ENCODE measurements at regions not wholly inside any gene's neighbourhood (a gene's known extent, or its start where the extent isn't known, plus 50 kb on each side); places are given as distances from the start of the nearest gene placed in this dataset.

GRCh38 chr2:8297376-8298231, 384.3 kb upstream of the ID2 start:
- DNase-seq: no peak

GRCh38 chr2:8298783-8299182, 383.1 kb upstream of the ID2 start:
- no peaks in the 10 kb centered on the region for H3K36me3 Mint-ChIP-seq (ENCODE audit: insufficient read depth, unreplicated experiment)
- H3K9me3 ChIP-seq: no peaks in the 10 kb centered on the region
- no TSS peak for BruUV-seq (replicated peaks)
- H3K4me1 Mint-ChIP-seq (ENCODE audit: low read depth, unreplicated experiment): no peaks in the 10 kb centered on the region
- no peaks in the 10 kb centered on the region for H3K36me3 ChIP-seq (ENCODE audit: control insufficient read depth, insufficient read depth, low read length)
- H3K27ac Mint-ChIP-seq (ENCODE audit: unreplicated experiment): no peak overlapping the region
- H3K4me3 Mint-ChIP-seq (ENCODE audit: unreplicated experiment): no peak overlapping the region
- no peaks in the 10 kb centered on the region for H3K27me3 ChIP-seq (replicated peaks; ENCODE audit: control insufficient read depth, insufficient read depth, low read length)
- H3K4me3 ChIP-seq (ENCODE audit: low read depth, low read length): no peak overlapping the region
- TF ChIP-seq CTCF (IDR thresholded peaks at IDR 0.05; ENCODE audit: insufficient read depth in 1 of 2, low read depth in 1 of 2, low read length in 1 of 2, severe bottlenecking in 1 of 2, unreplicated experiment in 1 of 2): no peak
- ChIA-PET POLR2A (no interaction called here), CTCF (no interaction called here)
- H3K27me3 Mint-ChIP-seq (ENCODE audit: insufficient read depth, unreplicated experiment): peaks cover 3% of the 10 kb centered on the region
- H3K9me3 Mint-ChIP-seq (ENCODE audit: unreplicated experiment): no peaks in the 10 kb centered on the region
- no peaks in the 10 kb centered on the region for H3K4me1 ChIP-seq
- intact Hi-C loops (cut with micrococcal nuclease; ENCODE audit: unreplicated experiment): no loop called here
- DNase-seq: no peak

More at GRCh38 chr2:8297376-8298231, 384.3 kb upstream of the ID2 start:
- no TSS peak for BruUV-seq (replicated peaks)
- no peaks in the 10 kb centered on the region for H3K36me3 Mint-ChIP-seq (ENCODE audit: insufficient read depth, unreplicated experiment)
- no peak overlapping the region for H3K27ac Mint-ChIP-seq (ENCODE audit: unreplicated experiment)
- intact Hi-C loops (cut with micrococcal nuclease; ENCODE audit: unreplicated experiment): no loop called here
- H3K9me3 Mint-ChIP-seq (ENCODE audit: unreplicated experiment): peaks cover 8% of the 10 kb centered on the region
- no peak for TF ChIP-seq CTCF (IDR thresholded peaks at IDR 0.05; ENCODE audit: insufficient read depth in 1 of 2, low read depth in 1 of 2, low read length in 1 of 2, severe bottlenecking in 1 of 2, unreplicated experiment in 1 of 2)
- Histone ChIP-seq H3K27me3 (replicated peaks; ENCODE audit: control insufficient read depth, insufficient read depth, low read length) (no peaks in the 10 kb centered on the region), H3K36me3 (ENCODE audit: control insufficient read depth, insufficient read depth, low read length) (no peaks in the 10 kb centered on the region), H3K4me1 (no peaks in the 10 kb centered on the region), H3K4me3 (ENCODE audit: low read depth, low read length) (no peak overlapping the region), H3K9me3 (no peaks in the 10 kb centered on the region)
- ChIA-PET CTCF (no interaction called here), POLR2A (no interaction called here)
- H3K27me3 Mint-ChIP-seq (ENCODE audit: insufficient read depth, unreplicated experiment): peaks cover 9% of the 10 kb centered on the region
- no peak overlapping the region for H3K4me3 Mint-ChIP-seq (ENCODE audit: unreplicated experiment)
- H3K4me1 Mint-ChIP-seq (ENCODE audit: low read depth, unreplicated experiment): no peaks in the 10 kb centered on the region

GRCh38 chr2:8300216-8300615, 381.6 kb upstream of the ID2 start:
- CTCF ChIA-PET: no interaction called here

More at GRCh38 chr2:8300216-8300615, 381.6 kb upstream of the ID2 start:
- H3K36me3 Mint-ChIP-seq (ENCODE audit: insufficient read depth, unreplicated experiment): no peaks in the 10 kb centered on the region
- Histone ChIP-seq H3K4me3 (ENCODE audit: low read depth, low read length) (no peak overlapping the region), H3K4me1 (no peaks in the 10 kb centered on the region), H3K27me3 (replicated peaks; ENCODE audit: control insufficient read depth, insufficient read depth, low read length) (no peaks in the 10 kb centered on the region), H3K9me3 (no peaks in the 10 kb centered on the region), H3K36me3 (ENCODE audit: control insufficient read depth, insufficient read depth, low read length) (no peaks in the 10 kb centered on the region)
- H3K27ac Mint-ChIP-seq (ENCODE audit: unreplicated experiment): no peak overlapping the region
- POLR2A ChIA-PET: no interaction called here
- no peaks in the 10 kb centered on the region for H3K4me1 Mint-ChIP-seq (ENCODE audit: low read depth, unreplicated experiment)
- H3K4me3 Mint-ChIP-seq (ENCODE audit: unreplicated experiment): no peak overlapping the region
- no peaks in the 10 kb centered on the region for H3K9me3 Mint-ChIP-seq (ENCODE audit: unreplicated experiment)
- H3K27me3 Mint-ChIP-seq (ENCODE audit: insufficient read depth, unreplicated experiment): peaks cover 1% of the 10 kb centered on the region
- DNase-seq: no peak
- intact Hi-C loops (cut with micrococcal nuclease; ENCODE audit: unreplicated experiment): no loop called here
- no TSS peak for BruUV-seq (replicated peaks)
- no peak for TF ChIP-seq CTCF (IDR thresholded peaks at IDR 0.05; ENCODE audit: insufficient read depth in 1 of 2, low read depth in 1 of 2, low read length in 1 of 2, severe bottlenecking in 1 of 2, unreplicated experiment in 1 of 2)

Data from Caco-2 (cell line).